ENCODE measurements at regions not wholly inside any gene's neighbourhood (a gene's known extent, or its start where the extent isn't known, plus 50 kb on each side); places are given as distances from the start of the nearest gene placed in this dataset.

DNA sequence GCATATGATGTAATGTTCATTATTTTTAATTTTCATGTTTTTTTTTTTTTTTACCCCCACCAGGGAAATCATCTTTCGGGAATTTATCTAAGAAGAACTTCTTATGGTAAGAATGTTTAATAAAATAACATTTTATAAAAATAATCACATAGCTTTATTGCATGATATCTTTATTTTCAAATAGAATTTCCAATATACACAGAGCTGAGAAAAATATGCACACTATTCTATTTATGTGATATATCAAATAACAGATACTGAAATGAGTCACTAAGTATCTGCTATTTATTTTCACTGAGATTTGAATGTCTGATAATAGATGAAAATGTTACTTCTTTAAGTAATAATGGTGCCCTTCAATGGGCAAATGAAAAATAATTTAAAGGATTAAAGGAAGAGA is 1217.3 kb downstream of the MAT2B start:
- Histone ChIP-seq H2AFZ (no peak overlapping the region), H3K9me2 (replicated peaks; ENCODE audit: insufficient read depth) (no peaks in the 10 kb centered on the region), H3K4me3 (no peak overlapping the region), H3K4me2 (no peak overlapping the region), H3K36me3 (replicated peaks; ENCODE audit: insufficient read depth, low read depth) (no peaks in the 10 kb centered on the region), H4K20me1 (ENCODE audit: insufficient read depth, poor library complexity, severe bottlenecking) (no peaks in the 10 kb centered on the region), H3K27ac (no peak overlapping the region), H3K4me1 (ENCODE audit: insufficient read depth) (no peaks in the 10 kb centered on the region), H3K9me3 (ENCODE audit: low read depth) (no peaks in the 10 kb centered on the region), H3K79me2 (no peaks in the 10 kb centered on the region), H3K27me3 (no peaks in the 10 kb centered on the region)
- TF ChIP-seq EZH2 (IDR thresholded peaks at IDR 0.05; ENCODE audit: borderline replicate concordance) (no peak), EZH2phosphoT487 (IDR thresholded peaks at IDR 0.05; ENCODE audit: low read depth, severe bottlenecking, unreplicated experiment) (no peak)
- TF ChIP-seq, protein P1, sequence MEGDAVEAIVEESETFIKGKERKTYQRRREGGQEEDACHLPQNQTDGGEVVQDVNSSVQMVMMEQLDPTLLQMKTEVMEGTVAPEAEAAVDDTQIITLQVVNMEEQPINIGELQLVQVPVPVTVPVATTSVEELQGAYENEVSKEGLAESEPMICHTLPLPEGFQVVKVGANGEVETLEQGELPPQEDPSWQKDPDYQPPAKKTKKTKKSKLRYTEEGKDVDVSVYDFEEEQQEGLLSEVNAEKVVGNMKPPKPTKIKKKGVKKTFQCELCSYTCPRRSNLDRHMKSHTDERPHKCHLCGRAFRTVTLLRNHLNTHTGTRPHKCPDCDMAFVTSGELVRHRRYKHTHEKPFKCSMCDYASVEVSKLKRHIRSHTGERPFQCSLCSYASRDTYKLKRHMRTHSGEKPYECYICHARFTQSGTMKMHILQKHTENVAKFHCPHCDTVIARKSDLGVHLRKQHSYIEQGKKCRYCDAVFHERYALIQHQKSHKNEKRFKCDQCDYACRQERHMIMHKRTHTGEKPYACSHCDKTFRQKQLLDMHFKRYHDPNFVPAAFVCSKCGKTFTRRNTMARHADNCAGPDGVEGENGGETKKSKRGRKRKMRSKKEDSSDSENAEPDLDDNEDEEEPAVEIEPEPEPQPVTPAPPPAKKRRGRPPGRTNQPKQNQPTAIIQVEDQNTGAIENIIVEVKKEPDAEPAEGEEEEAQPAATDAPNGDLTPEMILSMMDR (IDR thresholded peaks at IDR 0.05; ENCODE audit: poor library complexity), result no peak
- WGBS (ENCODE audit: low lambda C conversion rate, missing lambda C conversion rate), result 97% methylated on average over 1 of the region's 1 CpG
- no peak for DNase-seq (ENCODE audit: low spot score)

DNA sequence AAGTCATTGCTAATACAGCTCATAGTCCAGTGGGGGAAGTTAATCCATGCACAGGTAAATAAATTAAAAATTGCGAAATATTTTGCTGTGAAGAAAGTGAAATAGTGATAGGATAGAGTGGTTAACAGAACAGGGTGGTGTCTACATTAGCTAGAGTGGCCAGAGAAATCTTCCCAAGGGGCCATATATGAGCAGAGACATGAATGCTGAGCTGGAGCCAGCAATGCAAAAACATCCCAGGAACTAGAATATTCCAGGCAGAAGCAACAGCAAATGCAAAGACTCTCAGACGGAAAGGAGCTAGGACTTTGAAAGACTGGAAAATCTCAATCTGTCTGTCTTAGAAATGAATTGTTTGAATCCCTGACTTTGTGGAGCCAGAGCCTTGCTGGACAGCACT is 1221.6 kb downstream of the MAT2B start:
- no peak for DNase-seq (ENCODE audit: low spot score)
- WGBS (ENCODE audit: low lambda C conversion rate, missing lambda C conversion rate), result 86% methylated on average over 2 of the region's 2 CpGs
- Histone ChIP-seq H2AFZ (no peak overlapping the region), H3K4me1 (ENCODE audit: insufficient read depth) (no peaks in the 10 kb centered on the region), H3K36me3 (replicated peaks; ENCODE audit: insufficient read depth, low read depth) (no peaks in the 10 kb centered on the region), H3K4me3 (no peak overlapping the region), H3K79me2 (no peaks in the 10 kb centered on the region), H3K9me3 (ENCODE audit: low read depth) (no peaks in the 10 kb centered on the region), H3K9me2 (replicated peaks; ENCODE audit: insufficient read depth) (no peaks in the 10 kb centered on the region), H3K4me2 (no peak overlapping the region), H3K27ac (no peak overlapping the region), H3K27me3 (no peaks in the 10 kb centered on the region), H4K20me1 (ENCODE audit: insufficient read depth, poor library complexity, severe bottlenecking) (no peaks in the 10 kb centered on the region)
- no peak for TF ChIP-seq EZH2 (IDR thresholded peaks at IDR 0.05; ENCODE audit: borderline replicate concordance)
- TF ChIP-seq EZH2phosphoT487 (IDR thresholded peaks at IDR 0.05; ENCODE audit: low read depth, severe bottlenecking, unreplicated experiment), result no peak
- TF ChIP-seq, protein P1 (IDR thresholded peaks at IDR 0.05; ENCODE audit: poor library complexity), result no peak

DNA sequence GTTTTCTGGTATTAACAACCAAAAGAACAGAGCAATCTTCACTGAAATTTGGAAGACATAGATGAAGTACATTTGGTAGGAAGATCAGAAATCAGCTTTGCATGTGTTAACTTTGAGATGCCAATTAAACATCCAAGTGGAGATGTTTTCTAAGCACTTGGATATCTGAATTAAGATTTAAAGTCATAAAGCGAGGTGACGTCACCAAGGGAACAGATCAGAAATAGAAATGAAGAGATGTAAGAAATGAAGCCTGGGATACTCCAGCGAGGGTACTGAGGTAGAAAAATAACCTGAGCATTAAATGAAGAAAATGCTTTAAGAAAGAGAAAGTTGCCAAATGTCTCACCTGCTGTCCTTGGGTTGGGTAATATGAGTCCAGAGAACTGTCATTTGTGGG is 1223.3 kb downstream of the MAT2B start:
- no peak overlapping the region for H3K4me3 ChIP-seq
- H2AFZ ChIP-seq, result no peak overlapping the region
- H3K27me3 ChIP-seq, result no peaks in the 10 kb centered on the region
- H3K4me2 ChIP-seq, result no peak overlapping the region
- no peaks in the 10 kb centered on the region for H3K9me3 ChIP-seq (ENCODE audit: low read depth)
- no peaks in the 10 kb centered on the region for H4K20me1 ChIP-seq (ENCODE audit: insufficient read depth, poor library complexity, severe bottlenecking)
- no peaks in the 10 kb centered on the region for H3K36me3 ChIP-seq (replicated peaks; ENCODE audit: insufficient read depth, low read depth)
- WGBS (ENCODE audit: low lambda C conversion rate, missing lambda C conversion rate), result 98% methylated on average over 3 of the region's 3 CpGs
- H3K27ac ChIP-seq, result no peak overlapping the region
- H3K9me2 ChIP-seq (replicated peaks; ENCODE audit: insufficient read depth), result no peaks in the 10 kb centered on the region
- no peak for DNase-seq (ENCODE audit: low spot score)
- no peaks in the 10 kb centered on the region for H3K79me2 ChIP-seq
- no peaks in the 10 kb centered on the region for H3K4me1 ChIP-seq (ENCODE audit: insufficient read depth)
- no peak for TF ChIP-seq EZH2 (IDR thresholded peaks at IDR 0.05; ENCODE audit: borderline replicate concordance)
- no peak for TF ChIP-seq EZH2phosphoT487 (IDR thresholded peaks at IDR 0.05; ENCODE audit: low read depth, severe bottlenecking, unreplicated experiment)
- TF ChIP-seq, protein P1 (IDR thresholded peaks at IDR 0.05; ENCODE audit: poor library complexity), result no peak

DNA sequence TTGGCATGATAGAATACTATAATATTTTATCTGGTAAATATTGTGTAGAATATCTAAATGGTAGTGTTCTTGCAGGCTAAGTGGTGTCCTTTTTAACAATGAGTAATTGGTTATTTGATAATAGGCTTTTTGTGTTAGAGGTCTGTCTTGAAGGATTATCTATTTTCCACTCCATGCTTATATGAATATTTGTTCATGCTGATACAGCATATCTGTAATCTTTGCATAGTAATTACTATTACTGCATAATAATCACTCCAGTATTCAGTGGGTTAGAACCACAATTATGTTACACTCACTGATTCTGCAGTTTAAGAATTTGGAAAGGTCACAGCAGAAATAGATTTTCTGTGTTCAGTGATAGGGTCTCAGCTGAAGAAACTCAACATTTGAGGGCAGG is 1229.9 kb downstream of the MAT2B start:
- Histone ChIP-seq H2AFZ (no peak overlapping the region), H3K9me2 (replicated peaks; ENCODE audit: insufficient read depth) (no peaks in the 10 kb centered on the region), H3K9me3 (ENCODE audit: low read depth) (no peaks in the 10 kb centered on the region), H4K20me1 (ENCODE audit: insufficient read depth, poor library complexity, severe bottlenecking) (no peaks in the 10 kb centered on the region), H3K4me1 (ENCODE audit: insufficient read depth) (no peaks in the 10 kb centered on the region), H3K79me2 (no peaks in the 10 kb centered on the region), H3K27ac (no peak overlapping the region), H3K4me3 (no peak overlapping the region), H3K36me3 (replicated peaks; ENCODE audit: insufficient read depth, low read depth) (no peaks in the 10 kb centered on the region), H3K4me2 (no peak overlapping the region), H3K27me3 (no peaks in the 10 kb centered on the region)
- DNase-seq (ENCODE audit: low spot score), result no peak
- no peak for TF ChIP-seq EZH2phosphoT487 (IDR thresholded peaks at IDR 0.05; ENCODE audit: low read depth, severe bottlenecking, unreplicated experiment)
- no peak for TF ChIP-seq EZH2 (IDR thresholded peaks at IDR 0.05; ENCODE audit: borderline replicate concordance)
- TF ChIP-seq, protein P1 (IDR thresholded peaks at IDR 0.05; ENCODE audit: poor library complexity), result no peak

Data from hepatocyte (in vitro differentiated cells).